Lung (tissue), 11 donors: ENCODE measurements at regions not wholly inside any gene's neighbourhood (a gene's known extent, or its start where the extent isn't known, plus 50 kb on each side); places are given as distances from the start of the nearest gene placed in this dataset.

Source experiments
- ATAC-seq: fragments of 200-7000 bp; cut with Tn5 transposase; one replicate; pipeline ENCODE4 v1.9.1; 2020; ENCODE audit warnings: moderate number of reproducible peaks; ENCODE audit not compliant: insufficient read depth, low FRiP score
- DNase-seq, 3 donors: peaks; one replicate each; pipeline ENCODE4 v3.0.0-alpha.2; 2013 to 2017
- H3K27ac ChIP-seq, 2 donors: one replicate each; pipeline ENCODE4 v1.5.1; 2013; ENCODE audit warnings: mild to moderate bottlenecking in 2 of 2, moderate library complexity in 2 of 2, control low read depth in 1 of 2, inconsistent platforms in 1 of 2, low read depth in 1 of 2, low read length in 1 of 2
- H3K27me3 ChIP-seq, 3 donors: one replicate each; pipeline ENCODE4 v1.5.1; 2013; ENCODE audit warnings: low read length in 2 of 3; ENCODE audit not compliant: control insufficient read depth in 3 of 3, insufficient read depth in 3 of 3
- H3K36me3 ChIP-seq, 4 donors: one replicate each; pipeline ENCODE4 v1.5.1; 2013; ENCODE audit warnings: low read length in 4 of 4, mild to moderate bottlenecking in 1 of 4, moderate library complexity in 1 of 4; ENCODE audit not compliant: control insufficient read depth in 4 of 4, insufficient read depth in 4 of 4
- H3K4me1 ChIP-seq, 5 donors: one replicate each; pipeline ENCODE4 v1.5.1; 2013; ENCODE audit warnings: low read length in 5 of 5, mild to moderate bottlenecking in 2 of 5, moderate library complexity in 1 of 5; ENCODE audit not compliant: control insufficient read depth in 5 of 5, insufficient read depth in 5 of 5
- H3K4me3 ChIP-seq: one replicate; pipeline ENCODE4 v1.5.1; 2013; ENCODE audit warnings: mild to moderate bottlenecking, control low read depth, moderate library complexity
- H3K9ac ChIP-seq, 2 donors: one replicate each; pipeline ENCODE4 v1.5.1; 2013; ENCODE audit warnings: low read length in 2 of 2, control low read depth in 1 of 2; ENCODE audit not compliant: insufficient read depth in 1 of 2
- H3K9me3 ChIP-seq, 4 donors: one replicate each; pipeline ENCODE4 v1.5.1; 2013; ENCODE audit warnings: low read length in 3 of 4, mild to moderate bottlenecking in 1 of 4, moderate library complexity in 1 of 4; ENCODE audit not compliant: control insufficient read depth in 4 of 4, insufficient read depth in 3 of 4
- CTCF ChIP-seq: IDR thresholded peaks from 2 replicates; pipeline ENCODE4 v1.5.1; 2012; ENCODE audit warnings: mild to moderate bottlenecking; ENCODE audit errors: control extremely low read depth, extremely low read depth
- WGBS, 2 donors: extraction: QIAGEN DNeasy Blood & Tissue Kit; methylation state at CpG; one replicate each; pipeline ENCODE4 v1.1.7; 2013; 5-methylcytosine and 5-hydroxymethylcytosine counted together
- donor health status: control.
- donor health status: control.
- donor health status: Bipolar disorder and iron deficiency.
- donor health status: healthy.
- donor health status: DM: yes; HTN: yes; CAD: no.

GRCh38 chr10:111221682-111222480, 145.1 kb downstream of the ADRA2A start:
- H3K27me3 ChIP-seq = no peaks in the 10 kb centered on the region
- DNase-seq (no peak), ATAC-seq (no peak)
- no peak for TF ChIP-seq CTCF
- H3K4me1 ChIP-seq = no peaks in the 10 kb centered on the region
- peaks cover 0 to 2% (median 0%) of the 10 kb centered on the region in 4 donors for H3K9me3 ChIP-seq
- H3K4me3 ChIP-seq = no peak overlapping the region
- no peak overlapping the region for H3K9ac ChIP-seq
- no peaks in the 10 kb centered on the region for H3K36me3 ChIP-seq
- no peak overlapping the region for H3K27ac ChIP-seq
- WGBS, 2 donors = 77 to 87% methylated on average over 10 of the region's 10 CpGs

- no peaks in the 10 kb centered on the region for H3K27me3 ChIP-seq
- DNase-seq = no peak
- no peak for ATAC-seq
- H3K36me3 ChIP-seq = no peaks in the 10 kb centered on the region
- no peak overlapping the region for H3K4me3 ChIP-seq
- no peak for TF ChIP-seq CTCF
- H3K4me1 ChIP-seq = no peaks in the 10 kb centered on the region
- no peak overlapping the region for H3K9ac ChIP-seq
- no peak overlapping the region for H3K27ac ChIP-seq
- WGBS, 2 donors = 72 to 80% methylated on average over 4 of the region's 4 CpGs
- H3K9me3 ChIP-seq = peaks cover 0 to 2% (median 0%) of the 10 kb centered on the region in 4 donors
Measured at GRCh38 chr10:111222961-111223360, 146.1 kb downstream of the ADRA2A start.

GRCh38 chr10:111231779-111232178, 154.9 kb downstream of the ADRA2A start:
- no peak overlapping the region for H3K9ac ChIP-seq
- no peaks in the 10 kb centered on the region for H3K4me1 ChIP-seq
- no peaks in the 10 kb centered on the region for H3K9me3 ChIP-seq
- H3K36me3 ChIP-seq = no peaks in the 10 kb centered on the region
- TF ChIP-seq CTCF = no peak
- no peak overlapping the region for H3K4me3 ChIP-seq
- no peak for DNase-seq
- no peak overlapping the region for H3K27ac ChIP-seq
- WGBS, 2 donors = 40 to 54% methylated on average over 5 of the region's 5 CpGs
- peaks cover 0 to 4% (median 0%) of the 10 kb centered on the region in 3 donors for H3K27me3 ChIP-seq
- no peak for ATAC-seq
